ENCODE measurements at regions not wholly inside any gene's neighbourhood (a gene's known extent, or its start where the extent isn't known, plus 50 kb on each side); places are given as distances from the start of the nearest gene placed in this dataset.

DNA sequence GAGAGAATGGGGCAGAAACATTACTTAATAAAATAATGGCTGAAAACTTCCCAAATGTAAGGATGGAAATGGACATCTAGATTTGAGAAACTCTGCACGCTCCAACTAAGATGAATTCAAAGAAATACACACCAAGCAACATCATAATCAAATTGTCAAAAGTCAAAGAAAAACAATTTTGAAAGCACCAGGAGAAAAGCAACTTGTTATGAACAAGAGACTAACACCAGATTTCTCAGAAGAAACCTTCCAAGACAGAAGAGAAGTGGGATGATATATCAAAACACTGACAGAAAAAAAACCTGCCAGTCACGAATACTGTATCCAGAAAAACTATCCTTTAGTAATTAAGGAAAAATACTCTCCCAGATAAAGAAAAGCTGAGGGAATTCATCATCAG, 208.6 kb upstream of the SAMSN1 start:
- no peak for DNase-seq (ENCODE audit: low read depth)
- TF ChIP-seq, protein P1, sequence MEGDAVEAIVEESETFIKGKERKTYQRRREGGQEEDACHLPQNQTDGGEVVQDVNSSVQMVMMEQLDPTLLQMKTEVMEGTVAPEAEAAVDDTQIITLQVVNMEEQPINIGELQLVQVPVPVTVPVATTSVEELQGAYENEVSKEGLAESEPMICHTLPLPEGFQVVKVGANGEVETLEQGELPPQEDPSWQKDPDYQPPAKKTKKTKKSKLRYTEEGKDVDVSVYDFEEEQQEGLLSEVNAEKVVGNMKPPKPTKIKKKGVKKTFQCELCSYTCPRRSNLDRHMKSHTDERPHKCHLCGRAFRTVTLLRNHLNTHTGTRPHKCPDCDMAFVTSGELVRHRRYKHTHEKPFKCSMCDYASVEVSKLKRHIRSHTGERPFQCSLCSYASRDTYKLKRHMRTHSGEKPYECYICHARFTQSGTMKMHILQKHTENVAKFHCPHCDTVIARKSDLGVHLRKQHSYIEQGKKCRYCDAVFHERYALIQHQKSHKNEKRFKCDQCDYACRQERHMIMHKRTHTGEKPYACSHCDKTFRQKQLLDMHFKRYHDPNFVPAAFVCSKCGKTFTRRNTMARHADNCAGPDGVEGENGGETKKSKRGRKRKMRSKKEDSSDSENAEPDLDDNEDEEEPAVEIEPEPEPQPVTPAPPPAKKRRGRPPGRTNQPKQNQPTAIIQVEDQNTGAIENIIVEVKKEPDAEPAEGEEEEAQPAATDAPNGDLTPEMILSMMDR (IDR thresholded peaks at IDR 0.05; ENCODE audit: insufficient read depth, low read depth, low read length) = no peak
- no peak overlapping the region for H3K4me3 ChIP-seq (ENCODE audit: low read depth, low read length)

DNA sequence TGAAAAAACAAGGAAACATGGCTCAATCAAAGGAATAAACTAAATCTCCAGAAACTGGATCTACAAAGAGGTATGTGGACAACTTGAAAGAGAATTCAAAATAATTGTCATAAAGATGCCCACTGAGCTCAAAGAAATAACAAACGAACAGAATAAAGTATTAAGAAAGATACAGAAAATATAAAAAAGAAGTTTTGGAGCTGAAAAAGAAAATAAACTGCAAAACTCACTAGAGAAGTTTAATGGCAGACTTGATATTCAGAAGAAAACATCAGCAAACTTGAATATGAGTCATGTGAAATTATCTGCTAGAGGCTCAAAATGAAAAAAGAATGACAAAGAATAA, 208.1 kb upstream of the SAMSN1 start:
- no peak for DNase-seq (ENCODE audit: low read depth)
- TF ChIP-seq, protein P1 (IDR thresholded peaks at IDR 0.05; ENCODE audit: insufficient read depth, low read depth, low read length) = no peak
- no peak overlapping the region for H3K4me3 ChIP-seq (ENCODE audit: low read depth, low read length)

DNA sequence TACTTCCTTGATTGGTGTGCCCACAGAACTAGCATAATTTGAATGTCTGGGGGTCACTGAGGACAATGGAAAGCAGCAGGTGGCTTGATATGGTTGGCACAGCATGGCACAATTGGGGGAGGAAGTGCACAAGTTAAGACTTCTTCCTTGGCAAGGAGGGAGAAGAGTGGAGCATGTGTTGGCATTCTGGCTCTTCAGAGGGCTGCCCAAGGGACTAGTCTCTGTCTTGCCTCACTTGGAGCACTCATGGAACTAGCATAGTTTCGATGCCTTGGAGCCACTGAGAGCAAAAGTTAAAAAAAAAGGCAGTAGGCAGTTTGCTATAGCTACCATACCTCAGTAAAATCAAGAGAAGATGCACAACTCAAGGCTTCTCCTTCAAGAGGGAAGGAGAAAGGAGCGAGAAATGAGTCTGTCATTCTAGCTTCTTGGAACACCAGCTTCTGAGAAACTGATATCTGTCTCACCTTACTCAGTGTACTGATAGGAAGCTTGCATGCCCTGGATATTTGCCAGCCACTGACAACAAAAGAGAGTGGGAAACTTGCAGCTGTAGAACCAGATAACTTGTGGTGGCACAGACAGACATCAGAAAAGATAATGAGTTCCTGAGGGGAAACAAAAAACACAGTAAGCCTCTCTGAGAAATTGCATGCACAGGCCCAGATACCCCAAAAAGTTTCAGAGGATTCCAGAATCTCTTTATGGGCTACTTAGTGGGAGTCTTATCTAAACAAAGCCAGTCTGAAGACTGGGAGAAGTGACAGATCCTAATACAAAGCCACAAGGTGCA, 207.5 kb upstream of the SAMSN1 start:
- TF ChIP-seq, protein P1 (IDR thresholded peaks at IDR 0.05; ENCODE audit: insufficient read depth, low read depth, low read length) = no peak
- no peak for DNase-seq (ENCODE audit: low read depth)
- no peak overlapping the region for H3K4me3 ChIP-seq (ENCODE audit: low read depth, low read length)

DNA sequence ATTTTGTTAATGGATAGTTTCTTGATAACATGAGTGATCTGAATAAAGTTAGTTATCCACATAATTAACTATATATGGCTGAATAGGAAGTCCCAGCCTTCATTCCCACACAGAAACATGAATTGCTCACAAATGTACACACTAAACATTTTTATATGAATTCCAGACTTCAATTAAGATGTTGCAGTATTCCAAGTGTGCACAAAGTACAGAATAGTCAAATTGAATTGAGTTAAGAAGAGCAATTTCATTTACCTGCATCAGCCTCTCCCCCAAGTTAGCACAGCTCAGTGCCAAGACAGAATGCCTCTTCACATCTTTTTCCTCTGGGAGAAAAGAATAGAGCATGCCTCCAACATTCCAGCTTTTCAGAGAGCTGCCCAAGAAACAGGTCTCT, 207.0 kb upstream of the SAMSN1 start:
- DNase-seq (ENCODE audit: low read depth) = no peak
- TF ChIP-seq, protein P1 (IDR thresholded peaks at IDR 0.05; ENCODE audit: insufficient read depth, low read depth, low read length) = no peak
- H3K4me3 ChIP-seq (ENCODE audit: low read depth, low read length) = no peak overlapping the region

DNA sequence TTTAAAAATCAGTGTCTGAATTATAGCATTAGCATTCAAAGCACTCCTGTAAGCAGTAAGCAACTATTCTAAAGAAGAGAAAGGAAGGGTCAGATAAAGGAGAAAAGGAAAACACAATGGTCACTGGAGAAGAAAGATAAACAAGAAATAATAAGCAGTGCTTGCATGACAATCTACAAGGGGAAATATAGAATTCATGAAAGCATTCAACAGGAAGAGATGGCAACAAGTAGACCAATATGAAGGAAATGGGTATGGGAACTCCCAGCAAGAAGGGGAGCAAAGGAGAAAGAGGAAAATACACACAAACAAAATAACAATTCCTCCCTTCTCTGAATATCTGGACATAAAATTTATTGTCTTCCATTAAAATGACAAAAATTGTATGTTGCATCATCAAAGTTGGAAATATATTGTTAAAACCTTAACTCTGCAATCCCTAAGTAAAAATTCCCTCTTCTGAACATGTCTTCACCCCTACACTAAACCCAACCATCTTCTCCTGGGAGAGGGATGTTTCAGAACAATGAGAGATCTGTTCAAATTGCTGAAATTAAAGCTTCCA, 206.3 kb upstream of the SAMSN1 start:
- no peak for DNase-seq (ENCODE audit: low read depth)
- H3K4me3 ChIP-seq (ENCODE audit: low read depth, low read length) = no peak overlapping the region
- TF ChIP-seq, protein P1 (IDR thresholded peaks at IDR 0.05; ENCODE audit: insufficient read depth, low read depth, low read length) = no peak

DNA sequence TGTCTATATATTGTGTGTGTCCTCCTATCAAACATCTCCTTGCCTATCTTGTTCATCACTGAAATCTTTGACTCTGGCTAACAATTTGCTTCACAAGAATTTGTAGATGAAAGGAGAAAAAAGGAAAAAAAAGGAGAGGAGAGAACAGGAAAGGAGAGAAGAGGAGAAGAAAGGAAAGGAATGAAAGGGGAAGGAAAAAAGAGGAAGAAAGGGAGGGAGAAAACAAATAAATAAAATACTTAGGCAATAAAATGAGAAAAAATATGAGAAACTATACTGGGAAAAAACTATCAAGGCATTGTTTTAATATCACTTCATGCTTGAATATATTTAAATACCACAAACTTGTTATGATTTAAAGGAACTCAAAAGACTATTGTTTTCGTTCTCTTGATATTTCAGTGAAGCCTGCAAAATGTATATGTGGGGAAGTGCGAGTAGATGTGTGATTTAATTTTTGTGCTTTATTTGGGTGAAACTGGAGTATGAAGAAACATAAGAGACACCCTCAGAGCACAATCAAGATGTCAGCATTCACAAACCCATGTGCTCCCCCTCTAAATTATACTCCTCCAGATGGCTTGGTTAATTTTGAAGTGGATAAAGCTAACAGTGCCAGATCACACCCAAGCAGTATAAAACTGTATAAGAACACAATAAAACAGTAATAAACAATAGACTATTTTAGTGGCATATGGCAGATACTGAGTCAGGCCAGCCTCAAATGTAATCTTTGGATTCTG, 205.7 kb upstream of the SAMSN1 start:
- no peak overlapping the region for H3K4me3 ChIP-seq (ENCODE audit: low read depth, low read length)
- DNase-seq (ENCODE audit: low read depth) = no peak
- TF ChIP-seq, protein P1 (IDR thresholded peaks at IDR 0.05; ENCODE audit: insufficient read depth, low read depth, low read length) = no peak
